ENCODE measurements at regions not wholly inside any gene's neighbourhood (a gene's known extent, or its start where the extent isn't known, plus 50 kb on each side); places are given as distances from the start of the nearest gene placed in this dataset.

GRCh38 chr21:35426897-35427296, 377.8 kb upstream of the RUNX1 start:
- DNase-seq (ENCODE audit: low spot score): no peak

GRCh38 chr21:35426469-35426868, 377.4 kb upstream of the RUNX1 start:
- no peak for DNase-seq (ENCODE audit: low spot score)

DNA sequence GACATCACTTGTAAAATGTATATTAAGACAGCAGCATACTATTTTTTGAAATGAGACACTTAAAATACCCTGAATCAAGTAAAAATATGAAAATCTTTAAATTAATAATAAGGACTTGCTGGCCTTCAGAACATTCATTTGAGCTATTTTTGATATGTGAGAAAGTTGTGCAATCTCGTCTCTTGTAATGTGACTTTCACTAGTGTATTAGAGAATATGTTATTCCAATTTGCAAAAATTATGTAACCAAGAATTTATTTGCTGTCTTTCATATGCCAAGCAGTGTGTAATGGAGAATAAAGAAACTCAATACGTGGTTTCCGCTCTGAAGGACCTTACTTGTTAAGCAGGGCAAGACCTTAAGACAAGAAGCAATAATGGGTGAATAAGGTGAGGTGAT, 375.0 kb upstream of the RUNX1 start:
- DNase-seq (ENCODE audit: low spot score): no peak

GRCh38 chr21:35423709-35424108, 374.6 kb upstream of the RUNX1 start:
- DNase-seq (ENCODE audit: low spot score): no peak

DNA sequence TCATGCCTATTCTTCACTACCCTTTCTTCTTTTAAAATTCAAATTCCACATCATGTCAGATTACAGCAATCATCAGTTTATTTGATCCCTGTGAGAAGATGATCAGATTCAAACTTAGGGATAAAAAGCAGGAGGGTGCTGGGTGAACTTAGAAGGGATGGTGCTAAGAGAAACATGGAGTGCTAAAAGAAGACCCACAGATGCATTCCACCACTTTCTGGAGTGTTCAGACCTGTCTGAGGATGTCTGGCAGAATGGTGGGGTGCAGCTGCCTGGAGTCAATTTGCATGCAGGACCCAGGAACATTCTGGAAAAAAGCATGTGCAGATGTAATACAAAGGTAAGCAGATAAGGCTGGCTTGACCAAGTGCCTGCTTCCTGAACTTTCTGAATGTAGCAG, 372.9 kb upstream of the RUNX1 start:
- no peak for DNase-seq (ENCODE audit: low spot score)

- no peak for DNase-seq (ENCODE audit: low spot score)
Measured at GRCh38 chr21:35421221-35421620, 372.1 kb upstream of the RUNX1 start.

- no peak for DNase-seq (ENCODE audit: low spot score)
Measured at GRCh38 chr21:35420656-35421055, 371.6 kb upstream of the RUNX1 start.

DNA sequence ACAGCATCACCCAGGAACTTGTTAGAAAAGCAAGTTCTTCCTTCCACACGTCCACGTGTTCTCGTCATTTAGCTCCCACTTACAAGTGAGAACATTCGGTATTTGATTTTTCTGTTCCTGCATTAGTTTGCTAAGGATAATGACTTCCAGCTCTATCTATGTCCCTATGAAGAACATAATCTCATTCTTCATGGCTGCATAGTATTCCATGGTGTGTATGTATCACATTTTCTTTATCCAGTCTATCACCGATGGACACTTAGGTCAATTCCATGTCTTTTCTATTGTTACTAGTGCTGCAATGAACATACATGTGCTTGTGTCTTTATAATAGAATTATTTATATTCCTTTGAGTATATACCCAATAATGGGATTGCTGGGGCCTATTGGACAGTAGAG, 368.7 kb upstream of the RUNX1 start:
- DNase-seq (ENCODE audit: low spot score): no peak

DNA sequence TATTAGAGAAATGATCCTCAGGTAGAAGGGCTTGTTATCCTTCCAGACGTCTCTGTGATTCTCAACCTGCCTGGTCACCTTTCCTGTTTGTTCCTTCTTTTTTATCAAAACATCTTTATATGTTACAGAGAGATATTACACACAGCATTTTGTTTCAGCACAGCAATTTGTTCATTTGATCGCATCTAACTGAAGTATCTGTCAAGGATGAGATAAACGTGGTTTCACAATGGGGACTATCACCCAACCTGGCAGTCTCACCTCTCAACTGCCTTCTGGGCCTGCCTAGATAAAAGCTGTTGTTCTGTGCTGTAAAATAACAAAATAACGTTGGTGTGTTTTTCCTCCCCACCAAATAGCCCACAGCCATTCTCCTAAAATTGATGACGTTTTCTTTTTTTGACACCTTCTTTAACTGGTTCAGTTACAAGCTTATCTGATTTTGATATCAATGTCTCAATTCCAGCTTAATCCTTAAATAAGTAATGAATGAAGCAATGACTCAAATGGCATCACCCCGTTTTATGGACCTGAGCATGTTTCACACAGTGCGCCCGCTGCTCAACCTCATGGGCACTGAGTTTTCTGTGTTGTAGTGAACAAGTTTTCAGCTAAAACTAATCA, 367.9 kb upstream of the RUNX1 start:
- DNase-seq (ENCODE audit: low spot score): no peak

DNA sequence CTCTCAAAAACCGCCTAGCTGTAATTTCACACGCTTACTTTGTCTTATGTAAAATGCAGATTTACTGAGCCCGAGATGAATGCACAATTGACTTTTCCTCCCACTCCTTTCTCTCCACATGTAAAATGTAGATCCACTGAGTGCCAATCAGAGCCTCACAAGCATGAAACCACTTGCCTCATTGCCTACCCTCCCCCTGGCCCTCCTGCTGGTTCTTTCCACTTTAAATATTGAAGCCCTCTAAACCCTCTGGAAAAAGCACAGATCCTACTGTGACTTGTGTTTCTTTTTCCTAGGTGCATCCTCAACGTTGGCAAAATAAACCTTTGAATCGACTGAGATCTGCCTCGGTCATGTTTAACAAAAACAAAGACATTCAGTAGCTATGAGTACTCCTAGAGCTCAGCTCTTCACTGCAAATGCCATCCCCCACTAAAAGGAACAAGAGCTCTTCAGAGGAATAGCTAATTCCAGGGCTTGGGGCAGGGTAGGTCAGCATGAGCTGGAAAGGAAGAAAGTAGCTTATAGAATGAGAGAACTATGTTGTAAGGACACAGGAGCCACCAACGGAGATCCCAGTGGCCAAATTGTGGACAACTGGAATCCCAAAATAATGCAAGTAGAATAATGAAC, 365.5 kb upstream of the RUNX1 start:
- no peak for DNase-seq (ENCODE audit: low spot score)

- no peak for DNase-seq (ENCODE audit: low spot score)
Measured at GRCh38 chr21:35414056-35414455, 365.0 kb upstream of the RUNX1 start.

- no peak for DNase-seq (ENCODE audit: low spot score)
Measured at GRCh38 chr21:35412231-35412630, 363.1 kb upstream of the RUNX1 start.

- DNase-seq (ENCODE audit: low spot score): no peak
Measured at GRCh38 chr21:35411434-35411833, 362.3 kb upstream of the RUNX1 start.

DNA sequence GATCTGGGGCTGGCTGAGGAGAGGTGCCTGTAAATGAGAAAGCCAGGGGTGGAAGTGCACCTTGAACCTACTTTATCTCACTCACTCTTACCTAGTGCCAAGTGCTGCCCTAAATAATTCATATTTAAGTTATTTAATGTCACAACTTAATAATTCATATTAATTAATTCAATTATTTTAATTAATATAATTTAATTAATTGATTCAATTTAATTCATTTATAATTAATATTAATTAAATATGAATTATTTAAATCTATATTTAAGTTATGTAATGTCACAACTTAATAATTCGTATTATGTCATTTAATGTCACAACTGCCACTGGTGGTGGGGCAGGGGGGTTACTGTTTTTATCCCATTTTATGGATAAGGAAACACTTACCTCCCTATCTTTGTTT, 361.6 kb upstream of the RUNX1 start:
- no peak for DNase-seq (ENCODE audit: low spot score)

- DNase-seq (ENCODE audit: low spot score): no peak
Measured at GRCh38 chr21:35410123-35410522, 361.0 kb upstream of the RUNX1 start.

- no peak for DNase-seq (ENCODE audit: low spot score)
Measured at GRCh38 chr21:35408401-35408800, 359.3 kb upstream of the RUNX1 start.

GRCh38 chr21:35406635-35407034, 357.5 kb upstream of the RUNX1 start:
- no peak for DNase-seq (ENCODE audit: low spot score)

DNA sequence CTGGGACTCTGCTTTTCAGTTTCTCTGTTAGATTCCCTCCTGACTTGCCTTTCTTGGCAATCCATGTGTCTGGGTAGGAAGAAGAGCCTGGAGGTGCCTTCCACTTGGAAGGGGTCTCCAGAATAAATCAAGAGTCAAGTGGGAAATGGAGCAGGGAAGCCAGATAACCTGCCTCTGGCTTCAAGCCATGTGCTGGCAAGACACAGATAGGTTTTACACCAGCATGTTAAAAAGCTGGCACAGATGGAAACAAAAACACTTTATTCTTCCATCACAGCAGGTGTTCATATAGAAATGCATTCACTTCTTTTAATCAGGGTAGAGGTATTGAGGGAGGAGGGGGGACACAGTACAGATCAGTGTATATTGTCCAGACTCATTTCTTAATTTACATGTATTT, 356.9 kb upstream of the RUNX1 start:
- DNase-seq (ENCODE audit: low spot score): no peak

GRCh38 chr21:35404247-35404646, 355.1 kb upstream of the RUNX1 start:
- no peak for DNase-seq (ENCODE audit: low spot score)

DNA sequence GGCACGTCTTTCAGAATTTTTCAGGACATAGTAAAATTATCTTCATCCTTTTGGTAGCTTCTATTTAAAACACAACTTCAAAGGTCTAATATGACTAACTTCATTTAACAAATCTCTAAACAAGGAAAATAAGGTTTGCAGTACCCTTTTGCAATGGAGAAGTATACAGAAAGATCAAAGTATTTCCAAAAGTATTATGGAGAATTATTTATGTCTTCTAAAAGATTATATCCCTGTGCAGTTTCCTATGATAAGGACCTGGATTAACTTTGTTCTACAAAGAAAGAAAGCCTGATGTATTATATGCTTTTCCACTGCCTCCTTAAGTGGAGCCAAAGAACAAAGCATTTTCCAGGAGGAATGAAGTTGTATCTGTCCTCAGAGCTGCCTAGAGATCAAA, 353.0 kb upstream of the RUNX1 start:
- no peak for DNase-seq (ENCODE audit: low spot score)

GRCh38 chr21:35401476-35401875, 352.4 kb upstream of the RUNX1 start:
- no peak for DNase-seq (ENCODE audit: low spot score)

DNA sequence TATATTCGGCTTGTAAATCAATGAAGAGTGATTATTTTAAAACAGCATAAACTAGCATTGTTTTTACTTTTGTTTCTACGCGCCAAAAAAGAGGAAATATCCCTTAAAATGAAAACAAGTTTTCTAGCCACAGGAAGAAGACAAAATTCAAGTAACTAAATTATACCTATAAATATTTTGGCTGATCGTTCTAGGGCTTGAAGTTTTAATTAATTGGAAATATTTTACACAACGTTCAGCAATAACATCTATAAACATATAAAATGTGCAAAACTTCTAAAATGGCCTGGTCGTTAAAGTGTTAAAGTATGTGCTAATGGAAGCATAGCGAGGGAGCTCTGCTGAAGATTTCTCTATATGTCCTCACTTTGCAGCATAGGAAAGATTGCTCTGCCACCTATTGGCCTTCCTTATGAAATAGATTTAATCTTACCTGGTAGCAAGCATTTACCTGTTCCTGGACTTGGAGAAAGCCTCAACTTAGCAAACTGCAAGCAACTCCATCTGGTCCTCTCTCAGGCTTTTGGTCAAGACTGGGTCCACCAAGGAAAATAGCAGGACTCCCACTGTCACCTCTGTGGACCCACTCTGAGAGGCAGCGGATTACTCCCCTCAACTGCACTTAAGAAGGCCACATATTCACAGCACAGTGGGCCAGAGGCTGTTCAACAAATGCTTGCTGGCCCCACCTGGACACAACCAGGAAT, 351.3 kb upstream of the RUNX1 start:
- DNase-seq (ENCODE audit: low spot score): peak; percentile 44

DNA sequence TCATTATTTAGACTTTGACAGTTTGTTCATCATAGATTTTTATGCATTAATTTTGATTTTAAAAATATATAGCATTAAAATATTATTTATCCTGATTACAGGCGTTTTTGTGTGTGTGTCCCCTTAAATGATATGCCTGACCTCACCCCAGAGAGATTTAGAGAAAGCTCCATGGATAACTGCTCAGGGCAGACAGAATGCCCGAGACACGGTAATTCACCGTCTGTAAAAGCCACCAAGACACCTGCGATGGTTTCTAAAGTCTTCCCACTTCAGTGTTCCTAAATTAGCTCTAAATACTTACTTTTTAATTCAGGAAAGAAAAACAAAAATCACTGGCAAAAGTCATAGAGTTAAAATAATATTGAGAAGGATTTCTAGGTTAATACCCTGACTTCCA, 350.6 kb upstream of the RUNX1 start:
- no peak for DNase-seq (ENCODE audit: low spot score)

Measured in germinal center (tissue), 1 donor.